ENCODE measurements at regions not wholly inside any gene's neighbourhood (a gene's known extent, or its start where the extent isn't known, plus 50 kb on each side); places are given as distances from the start of the nearest gene placed in this dataset.

DNA sequence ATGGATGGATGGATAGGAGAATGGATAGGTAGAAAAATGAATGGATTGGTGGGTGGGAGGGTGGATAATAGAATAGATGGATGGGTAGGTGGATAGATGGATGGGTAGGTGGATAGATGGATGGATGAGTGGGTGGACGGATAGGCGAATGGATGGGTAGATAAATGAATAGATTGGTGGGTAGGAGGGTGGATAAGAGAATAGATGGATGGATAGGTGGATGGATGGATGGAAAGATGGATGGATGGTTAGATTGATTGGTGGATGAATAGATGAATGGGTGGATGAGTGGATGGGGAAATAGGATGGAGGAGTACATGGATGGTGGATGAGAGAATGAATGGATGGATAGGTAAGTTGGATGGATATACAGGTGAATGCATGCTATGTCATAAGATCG is 110.5 kb downstream of the CEBPB start:
- Mint-ChIP-seq H3K36me3 (no peaks in the 10 kb centered on the region), H3K4me3 (no peak overlapping the region), H3K9me3 (no peaks in the 10 kb centered on the region), H3K27ac (no peak overlapping the region), H3K4me1 (peaks cover 0 to 10% (median 5%) of the 10 kb centered on the region in 3 donors), H3K27me3 (peaks cover 0 to 3% of the 10 kb centered on the region in 2 donors)
- H3K36me3 ChIP-seq (ENCODE audit: insufficient read depth, low read length), result no peaks in the 10 kb centered on the region
- H3K4me1 ChIP-seq (ENCODE audit: insufficient read depth, low read length), result peaks cover 9% of the 10 kb centered on the region
- no peak overlapping the region for H3K27ac ChIP-seq (ENCODE audit: low read depth, low read length)
- H3K9me3 ChIP-seq (ENCODE audit: low read length), result no peaks in the 10 kb centered on the region
- CTCF ChIA-PET, result no interaction called here
- no peaks in the 10 kb centered on the region for H3K27me3 ChIP-seq (ENCODE audit: insufficient read depth, low read length, poor library complexity, severe bottlenecking)
- POLR2A ChIA-PET, result no interaction called here
- no peak for DNase-seq
- no peak overlapping the region for H3K4me3 ChIP-seq (ENCODE audit: low read length)

DNA sequence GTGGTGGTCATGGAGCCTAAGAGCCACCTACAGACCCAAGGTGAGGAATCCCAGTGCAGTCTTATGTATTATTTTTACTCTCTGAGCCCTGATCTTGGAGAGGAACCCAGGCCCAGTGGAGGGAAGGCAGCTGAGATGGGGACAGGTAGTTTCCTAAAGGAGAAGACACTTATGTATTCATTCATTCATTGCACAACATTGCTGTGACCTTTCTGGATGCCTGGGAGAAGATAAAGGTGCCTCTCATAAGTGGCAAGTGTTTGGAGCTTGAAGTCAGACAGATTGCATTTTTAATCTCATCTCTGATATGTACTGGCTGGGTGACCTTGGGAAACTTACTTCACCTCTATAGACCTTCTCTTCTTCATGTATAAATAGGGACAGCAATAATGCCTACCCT is 111.1 kb downstream of the CEBPB start:
- ChIA-PET CTCF (no interaction called here), POLR2A (no interaction called here)
- H3K4me1 Mint-ChIP-seq, result peaks cover 0 to 10% (median 5%) of the 10 kb centered on the region in 3 donors
- H3K27ac Mint-ChIP-seq, result no peak overlapping the region
- H3K9me3 Mint-ChIP-seq, result no peaks in the 10 kb centered on the region
- Histone ChIP-seq H3K27me3 (ENCODE audit: insufficient read depth, low read length, poor library complexity, severe bottlenecking) (no peaks in the 10 kb centered on the region), H3K9me3 (ENCODE audit: low read length) (no peaks in the 10 kb centered on the region), H3K36me3 (ENCODE audit: insufficient read depth, low read length) (no peaks in the 10 kb centered on the region), H3K4me3 (ENCODE audit: low read length) (no peak overlapping the region), H3K4me1 (ENCODE audit: insufficient read depth, low read length) (peaks cover 9% of the 10 kb centered on the region), H3K27ac (ENCODE audit: low read depth, low read length) (no peak overlapping the region)
- no peak overlapping the region for H3K4me3 Mint-ChIP-seq
- H3K27me3 Mint-ChIP-seq, result peaks cover 0 to 3% of the 10 kb centered on the region in 2 donors
- no peaks in the 10 kb centered on the region for H3K36me3 Mint-ChIP-seq
- DNase-seq, result no peak

DNA sequence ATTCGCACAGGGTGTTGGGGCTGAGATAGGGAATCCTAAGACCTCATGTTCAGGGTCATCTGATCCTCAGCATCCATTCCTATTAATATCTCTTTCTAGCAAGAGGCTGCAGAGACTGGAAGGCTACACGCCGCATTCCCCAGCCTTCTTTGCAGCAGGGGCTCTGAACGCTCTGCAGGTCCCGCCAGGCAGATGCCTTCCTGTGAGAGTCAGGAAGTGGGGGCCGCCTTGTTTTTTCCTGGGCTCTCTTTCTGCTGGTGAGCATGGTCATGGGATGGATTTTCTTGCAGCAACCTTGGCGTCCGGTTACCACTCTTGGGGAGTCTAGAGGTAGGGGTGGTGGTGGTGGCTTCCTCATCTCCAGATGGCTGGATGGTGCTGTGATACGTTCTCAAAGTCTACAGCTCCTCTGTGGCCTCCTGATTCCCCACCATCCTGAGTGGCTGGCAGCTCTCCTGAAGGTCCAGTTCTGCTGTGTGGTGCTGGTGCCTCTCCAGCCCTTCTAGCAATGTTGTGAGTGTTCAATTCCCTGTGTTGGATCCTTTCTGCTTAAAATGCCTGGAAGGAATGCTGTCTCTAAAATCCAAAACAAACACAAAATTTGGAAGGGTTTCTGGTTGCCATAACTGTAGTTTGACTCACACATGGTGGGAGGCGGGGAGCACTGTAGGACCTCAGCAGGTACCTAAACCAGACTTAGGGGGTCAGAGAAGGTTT is 111.9 kb downstream of the CEBPB start:
- peaks cover 0 to 3% of the 10 kb centered on the region in 2 donors for H3K27me3 Mint-ChIP-seq
- Histone ChIP-seq H3K9me3 (ENCODE audit: low read length) (no peaks in the 10 kb centered on the region), H3K27me3 (ENCODE audit: insufficient read depth, low read length, poor library complexity, severe bottlenecking) (no peaks in the 10 kb centered on the region), H3K4me1 (ENCODE audit: insufficient read depth, low read length) (peaks cover 5% of the 10 kb centered on the region), H3K27ac (ENCODE audit: low read depth, low read length) (no peak overlapping the region), H3K4me3 (ENCODE audit: low read length) (no peak overlapping the region), H3K36me3 (ENCODE audit: insufficient read depth, low read length) (no peaks in the 10 kb centered on the region)
- peak in 1 of 5 donors; percentile 14 for DNase-seq
- POLR2A ChIA-PET, result no interaction called here
- no peaks in the 10 kb centered on the region for H3K9me3 Mint-ChIP-seq
- CTCF ChIA-PET, result interaction anchor here (0.6 kb wide), 1 partner anchor 154 kb away, joined by 3 read pairs; no protein-coding TSS in a partner anchor
- no peaks in the 10 kb centered on the region for H3K36me3 Mint-ChIP-seq
- peaks cover 0 to 8% (median 5%) of the 10 kb centered on the region in 3 donors for H3K4me1 Mint-ChIP-seq
- H3K27ac Mint-ChIP-seq, result peak overlapping the region in 2 of 8 donors; percentile 20 to 37
- H3K4me3 Mint-ChIP-seq, result no peak overlapping the region

DNA sequence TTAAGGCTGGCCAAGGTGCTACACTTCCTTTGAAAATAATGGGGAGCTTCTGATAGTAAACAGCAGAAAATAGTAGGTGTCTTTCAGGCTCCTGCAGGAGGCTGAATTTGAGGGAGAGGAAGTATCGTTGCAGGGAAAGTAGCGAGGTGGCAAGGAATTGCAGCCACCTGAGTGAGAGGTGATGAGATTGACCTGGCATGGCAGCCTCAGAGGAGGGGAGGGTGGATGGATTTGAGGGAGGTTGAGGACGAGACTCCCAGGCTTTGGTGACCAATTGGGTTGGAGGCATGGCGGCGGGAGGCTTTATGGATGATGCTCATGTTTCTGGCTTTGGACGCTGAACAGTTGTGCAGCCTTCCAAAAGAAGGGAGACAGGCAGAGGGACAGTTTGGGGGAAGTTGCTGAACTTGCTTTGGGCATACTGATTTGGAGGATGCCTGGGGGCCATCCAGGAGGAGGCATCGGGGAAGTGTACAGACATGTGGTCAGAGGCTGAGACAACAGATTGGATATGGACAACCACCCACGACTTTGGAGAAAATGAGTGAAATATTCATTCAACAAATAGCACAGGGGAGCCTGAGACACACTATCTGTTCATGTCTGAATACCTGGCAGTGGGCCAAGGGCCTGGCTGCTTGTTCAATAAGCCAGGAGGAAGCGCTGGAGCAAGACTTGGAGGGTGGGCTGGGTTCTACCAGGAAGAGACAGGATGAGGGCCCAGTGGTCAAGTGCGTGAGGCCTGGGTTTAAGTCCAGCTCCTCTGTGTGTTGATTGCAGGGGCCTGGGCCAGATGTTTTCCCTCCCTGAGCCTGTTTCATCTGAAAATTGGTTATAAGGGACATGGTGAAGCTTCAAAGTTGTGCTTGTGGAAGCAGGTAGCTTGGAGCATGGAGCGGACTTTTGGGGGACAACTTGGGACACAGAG is 113.2 kb downstream of the CEBPB start:
- Mint-ChIP-seq H3K9me3 (no peaks in the 10 kb centered on the region), H3K4me3 (no peak overlapping the region), H3K36me3 (no peaks in the 10 kb centered on the region), H3K27me3 (no peaks in the 10 kb centered on the region), H3K27ac (peak overlapping the region in 1 of 8 donors; percentile 50), H3K4me1 (no peaks in the 10 kb centered on the region)
- no peaks in the 10 kb centered on the region for H3K27me3 ChIP-seq (ENCODE audit: insufficient read depth, low read length, poor library complexity, severe bottlenecking)
- H3K9me3 ChIP-seq (ENCODE audit: low read length), result no peaks in the 10 kb centered on the region
- no peak overlapping the region for H3K4me3 ChIP-seq (ENCODE audit: low read length)
- H3K27ac ChIP-seq (ENCODE audit: low read depth, low read length), result no peak overlapping the region
- ChIA-PET CTCF (interaction anchor here (0.6 kb wide), 1 partner anchor 153 kb away, joined by 3 read pairs; no protein-coding TSS in a partner anchor), POLR2A (no interaction called here)
- peaks cover 2% of the 10 kb centered on the region for H3K4me1 ChIP-seq (ENCODE audit: insufficient read depth, low read length)
- no peaks in the 10 kb centered on the region for H3K36me3 ChIP-seq (ENCODE audit: insufficient read depth, low read length)
- peak in 1 of 5 donors; percentile 23 for DNase-seq

DNA sequence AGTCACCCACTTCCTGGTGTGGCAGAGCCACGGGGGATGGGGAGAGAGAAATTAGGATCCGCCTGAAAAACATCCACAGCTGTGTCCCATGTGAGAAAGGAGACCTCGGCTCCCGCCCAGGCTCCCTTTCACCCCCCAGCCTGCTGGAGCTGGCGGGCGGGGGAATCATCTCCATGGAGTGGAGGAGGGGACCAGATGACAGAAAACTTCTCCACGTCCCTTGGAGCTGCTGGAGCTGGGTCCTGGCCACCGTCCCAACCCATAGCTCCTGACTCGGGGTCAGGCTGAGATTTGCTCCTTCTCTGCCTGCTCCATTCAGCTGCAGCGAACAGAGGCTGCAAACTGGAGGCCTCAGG is 113.8 kb downstream of the CEBPB start:
- no peak overlapping the region for H3K27ac Mint-ChIP-seq
- Histone ChIP-seq H3K4me1 (ENCODE audit: insufficient read depth, low read length) (no peaks in the 10 kb centered on the region), H3K27ac (ENCODE audit: low read depth, low read length) (no peak overlapping the region), H3K27me3 (ENCODE audit: insufficient read depth, low read length, poor library complexity, severe bottlenecking) (no peaks in the 10 kb centered on the region), H3K36me3 (ENCODE audit: insufficient read depth, low read length) (no peaks in the 10 kb centered on the region), H3K4me3 (ENCODE audit: low read length) (no peak overlapping the region), H3K9me3 (ENCODE audit: low read length) (no peaks in the 10 kb centered on the region)
- no peaks in the 10 kb centered on the region for H3K27me3 Mint-ChIP-seq
- no peaks in the 10 kb centered on the region for H3K36me3 Mint-ChIP-seq
- ChIA-PET CTCF (no interaction called here), POLR2A (no interaction called here)
- no peak overlapping the region for H3K4me3 Mint-ChIP-seq
- H3K9me3 Mint-ChIP-seq, result no peaks in the 10 kb centered on the region
- no peaks in the 10 kb centered on the region for H3K4me1 Mint-ChIP-seq
- DNase-seq, result no peak

DNA sequence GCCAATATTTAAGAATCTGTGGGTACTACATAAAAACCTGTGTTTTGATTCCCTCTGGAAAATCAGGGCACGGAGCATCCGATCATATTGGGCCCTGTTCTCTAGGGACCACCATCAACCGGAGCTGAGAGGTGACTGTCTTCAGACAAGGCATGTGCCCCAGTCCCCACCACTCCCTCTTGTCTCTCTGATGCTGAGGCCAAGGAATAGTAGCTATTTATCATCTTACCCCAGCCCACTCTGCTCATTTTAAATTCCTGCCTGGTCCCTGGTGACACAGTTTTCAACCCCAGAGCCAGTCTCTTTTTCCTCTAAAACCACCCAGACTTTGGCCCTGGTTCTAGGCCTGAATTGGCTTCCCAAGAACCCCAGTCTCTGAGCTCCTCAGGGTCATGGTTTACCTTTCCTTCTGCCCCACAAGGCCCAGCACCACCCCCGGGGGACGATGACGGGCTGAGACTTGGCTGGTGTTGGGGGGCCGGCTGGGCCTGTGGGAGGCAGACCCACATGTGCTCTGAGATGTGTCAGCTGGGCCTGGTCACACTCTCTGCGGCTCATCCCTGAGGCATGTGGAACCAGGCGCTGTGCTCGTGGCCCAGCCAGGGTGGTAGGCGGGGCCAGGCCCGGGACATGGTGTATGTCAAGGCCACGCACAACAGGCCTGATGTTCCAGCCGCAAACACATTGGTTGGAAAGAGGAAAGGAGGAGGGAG is 114.4 kb downstream of the CEBPB start:
- H3K27me3 ChIP-seq (ENCODE audit: insufficient read depth, low read length, poor library complexity, severe bottlenecking), result no peaks in the 10 kb centered on the region
- H3K4me1 ChIP-seq (ENCODE audit: insufficient read depth, low read length), result no peaks in the 10 kb centered on the region
- no peak overlapping the region for H3K27ac Mint-ChIP-seq
- H3K27ac ChIP-seq (ENCODE audit: low read depth, low read length), result no peak overlapping the region
- H3K36me3 Mint-ChIP-seq, result no peaks in the 10 kb centered on the region
- POLR2A ChIA-PET, result no interaction called here
- H3K4me3 Mint-ChIP-seq, result no peak overlapping the region
- H3K9me3 ChIP-seq (ENCODE audit: low read length), result no peaks in the 10 kb centered on the region
- CTCF ChIA-PET, result no interaction called here
- no peaks in the 10 kb centered on the region for H3K36me3 ChIP-seq (ENCODE audit: insufficient read depth, low read length)
- no peak overlapping the region for H3K4me3 ChIP-seq (ENCODE audit: low read length)
- H3K27me3 Mint-ChIP-seq, result no peaks in the 10 kb centered on the region
- H3K9me3 Mint-ChIP-seq, result no peaks in the 10 kb centered on the region
- no peaks in the 10 kb centered on the region for H3K4me1 Mint-ChIP-seq
- DNase-seq, result no peak

DNA sequence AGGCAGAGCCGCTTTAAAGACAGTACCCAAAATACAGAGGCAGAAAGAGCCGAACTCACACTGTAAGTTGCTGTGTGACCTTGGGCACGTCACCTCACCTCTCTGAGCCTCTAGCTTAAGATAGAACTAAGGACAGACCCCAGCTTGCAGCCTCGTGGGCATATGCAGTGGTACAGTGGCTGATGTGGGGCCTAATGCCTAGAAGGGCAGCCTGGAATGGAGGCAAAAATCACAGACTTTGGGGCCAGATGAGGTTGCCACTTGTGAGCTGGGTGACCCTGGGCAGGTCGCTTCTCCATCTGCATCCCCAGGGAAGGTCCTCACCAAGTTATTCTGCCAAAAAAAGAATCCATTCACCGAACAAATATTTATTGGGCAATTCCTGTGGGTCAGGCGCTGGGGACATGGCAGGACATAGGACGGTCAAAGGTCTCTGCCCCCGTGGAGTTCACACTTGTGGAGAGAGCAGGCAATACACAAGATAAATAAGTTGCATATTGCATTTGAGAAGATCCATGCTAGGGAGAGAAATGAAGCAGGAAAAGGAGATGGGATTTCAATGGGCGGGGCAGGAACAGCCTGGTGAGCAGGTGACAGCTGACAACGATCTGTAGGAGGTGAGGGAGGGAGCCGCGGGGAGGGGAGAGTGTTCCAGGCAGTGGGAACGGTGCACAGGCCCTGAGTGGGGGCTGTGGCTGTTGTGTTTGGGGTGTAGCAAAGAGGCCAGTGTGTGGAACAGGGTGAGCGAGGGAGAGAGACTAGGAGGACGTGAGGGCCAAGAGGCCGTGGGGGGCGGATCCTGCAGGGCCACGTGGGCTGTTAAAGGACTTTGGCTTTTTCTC is 115.2 kb downstream of the CEBPB start:
- POLR2A ChIA-PET, result no interaction called here
- no peak overlapping the region for H3K27ac Mint-ChIP-seq
- H3K4me1 Mint-ChIP-seq, result no peaks in the 10 kb centered on the region
- no peaks in the 10 kb centered on the region for H3K9me3 Mint-ChIP-seq
- H3K27me3 Mint-ChIP-seq, result no peaks in the 10 kb centered on the region
- CTCF ChIA-PET, result no interaction called here
- H3K4me3 Mint-ChIP-seq, result no peak overlapping the region
- no peaks in the 10 kb centered on the region for H3K9me3 ChIP-seq (ENCODE audit: low read length)
- no peak overlapping the region for H3K27ac ChIP-seq (ENCODE audit: low read depth, low read length)
- H3K36me3 ChIP-seq (ENCODE audit: insufficient read depth, low read length), result no peaks in the 10 kb centered on the region
- H3K4me1 ChIP-seq (ENCODE audit: insufficient read depth, low read length), result no peaks in the 10 kb centered on the region
- H3K27me3 ChIP-seq (ENCODE audit: insufficient read depth, low read length, poor library complexity, severe bottlenecking), result no peaks in the 10 kb centered on the region
- no peak for DNase-seq
- H3K4me3 ChIP-seq (ENCODE audit: low read length), result no peak overlapping the region
- H3K36me3 Mint-ChIP-seq, result no peaks in the 10 kb centered on the region
